SIG-M5 (cell line): ENCODE measurements at regions not wholly inside any gene's neighbourhood (a gene's known extent, or its start where the extent isn't known, plus 50 kb on each side); places are given as distances from the start of the nearest gene placed in this dataset.

Experiments used
- DNase-seq: peaks from one replicate; lab custom pipeline; 2025; lab: John Stamatoyannopoulos, UW

DNA sequence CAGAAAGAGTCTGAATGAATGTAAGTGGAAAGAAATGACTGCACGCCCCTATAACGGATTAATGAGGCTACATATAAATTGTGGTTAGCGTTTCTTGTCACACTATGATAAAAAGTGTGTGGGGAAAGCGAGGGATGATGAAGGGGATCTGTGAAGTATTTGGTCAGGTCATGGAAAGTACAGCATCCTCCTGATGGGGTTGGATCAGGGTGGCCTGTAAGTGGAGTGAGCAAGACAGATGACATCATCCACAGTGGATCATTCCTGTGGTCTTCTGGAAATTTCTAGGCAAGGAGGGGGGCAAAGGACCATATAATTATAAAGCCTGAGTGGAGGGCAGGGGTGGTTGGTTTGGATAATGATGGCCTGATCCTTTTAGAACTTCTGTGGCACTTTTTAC is 606.0 kb downstream of the INHBA start:
- no peak for DNase-seq

DNA sequence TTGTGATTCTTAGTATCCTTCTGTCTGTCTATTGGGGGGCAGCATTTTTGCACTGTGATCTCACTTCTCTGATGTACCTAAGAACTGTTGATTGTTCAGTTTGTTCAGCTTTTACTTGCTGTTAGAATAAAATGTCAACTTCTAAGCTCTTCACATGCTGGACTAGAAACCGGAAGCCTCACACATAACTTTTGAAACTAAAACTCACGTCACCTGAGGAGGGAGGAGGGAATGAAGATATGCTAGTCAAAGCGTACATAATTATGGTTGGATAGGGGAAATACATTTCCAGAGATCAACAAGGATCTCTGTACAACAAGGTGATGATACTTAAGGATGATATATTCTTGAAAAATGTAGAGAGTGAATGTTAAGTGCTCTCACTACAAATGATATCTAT is 609.7 kb downstream of the INHBA start:
- no peak for DNase-seq

DNA sequence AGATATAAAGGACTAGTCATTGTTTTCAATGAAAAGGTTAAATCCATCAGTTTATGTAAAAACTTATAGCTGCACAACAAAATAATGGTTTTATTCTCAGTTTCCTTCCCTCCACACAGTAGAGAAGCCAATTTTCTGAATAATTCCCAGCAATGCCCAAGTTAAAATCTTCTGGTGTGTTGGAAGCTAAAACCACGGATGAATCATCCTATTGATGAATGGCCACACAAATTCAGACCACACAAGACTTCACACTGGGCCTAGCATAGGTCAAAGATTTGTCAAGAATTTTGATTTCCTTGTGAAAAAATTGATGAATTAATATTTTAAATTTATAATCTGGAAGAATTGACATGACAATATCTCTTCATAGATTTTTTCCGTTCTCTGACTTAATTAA is 617.6 kb downstream of the INHBA start:
- no peak for DNase-seq

DNA sequence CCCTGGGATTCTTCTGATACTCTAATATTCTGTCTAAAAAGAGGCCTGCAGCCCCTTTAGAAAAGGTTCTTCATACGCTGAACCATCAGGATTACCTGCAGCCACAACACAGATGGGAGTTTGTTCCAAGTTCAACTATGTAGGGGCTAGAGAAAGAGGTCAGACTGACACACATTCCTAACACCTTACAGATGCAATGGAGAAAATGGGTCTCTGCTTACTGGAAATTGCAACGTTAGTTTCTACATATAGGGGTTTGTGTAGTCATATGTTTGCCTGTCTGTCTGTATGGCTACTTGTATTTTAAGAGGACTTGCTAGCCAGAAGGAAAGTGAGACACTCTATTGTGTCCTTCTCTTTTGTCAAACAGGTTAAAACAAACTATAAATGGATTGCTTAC is 618.5 kb downstream of the INHBA start:
- DNase-seq = no peak

DNA sequence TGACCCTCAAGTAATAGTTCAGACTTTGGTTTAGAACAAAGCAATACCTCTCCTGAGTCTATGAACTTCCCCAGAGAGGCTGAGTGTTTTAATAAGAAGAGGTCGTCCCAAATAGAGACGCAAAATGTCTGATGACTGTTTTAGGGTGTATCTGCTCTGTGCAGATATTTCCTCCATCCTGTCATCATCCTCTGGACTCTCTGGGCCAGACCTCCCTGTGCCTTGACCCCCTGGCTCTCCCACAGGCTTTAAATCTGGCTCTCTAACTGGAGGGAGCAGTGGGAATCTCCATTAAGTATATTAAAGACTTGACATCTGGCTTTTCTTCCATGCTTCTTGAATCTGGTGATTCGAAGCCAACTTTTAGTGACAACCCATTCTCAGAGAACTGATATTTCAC is 633.3 kb downstream of the INHBA start:
- no peak for DNase-seq

DNA sequence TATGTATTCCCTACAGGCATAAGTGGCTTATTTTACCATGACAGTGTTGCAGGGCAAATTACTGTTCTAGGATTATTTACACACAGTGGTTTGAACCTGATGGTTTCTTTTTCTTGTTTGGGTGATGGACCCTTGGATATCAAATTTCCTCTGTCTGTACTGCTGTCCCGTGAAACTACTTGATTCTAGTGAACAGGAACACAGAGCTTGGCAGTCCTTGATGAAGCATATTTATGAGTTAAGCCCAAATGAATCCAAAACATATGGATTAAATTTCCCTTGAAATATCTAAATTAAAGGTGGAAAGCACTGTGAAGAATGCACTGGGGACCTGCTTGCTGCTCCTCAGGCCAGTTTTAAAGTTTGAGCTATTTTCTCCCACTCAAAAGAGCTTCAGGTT is 635.3 kb downstream of the INHBA start:
- no peak for DNase-seq

DNA sequence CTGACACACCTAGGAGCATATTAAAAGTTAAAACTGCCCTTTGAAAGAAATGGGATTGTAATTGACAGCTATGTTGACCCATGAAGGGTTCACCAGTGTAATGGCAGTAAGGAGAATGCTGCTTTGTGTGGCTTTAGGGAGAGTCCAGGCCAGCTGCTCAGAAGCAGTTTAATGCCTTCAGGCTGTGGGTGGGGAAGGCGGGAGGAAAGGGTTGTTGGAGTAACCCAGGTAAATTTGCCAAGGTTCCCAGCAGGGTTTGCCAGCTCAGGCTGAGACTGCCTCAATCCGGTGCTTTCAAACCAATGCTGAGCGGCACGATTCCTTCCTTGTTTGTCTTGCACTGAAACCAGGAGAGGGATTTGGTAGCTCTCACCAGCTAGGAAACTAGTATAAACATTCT is 637.2 kb downstream of the INHBA start:
- DNase-seq = no peak

DNA sequence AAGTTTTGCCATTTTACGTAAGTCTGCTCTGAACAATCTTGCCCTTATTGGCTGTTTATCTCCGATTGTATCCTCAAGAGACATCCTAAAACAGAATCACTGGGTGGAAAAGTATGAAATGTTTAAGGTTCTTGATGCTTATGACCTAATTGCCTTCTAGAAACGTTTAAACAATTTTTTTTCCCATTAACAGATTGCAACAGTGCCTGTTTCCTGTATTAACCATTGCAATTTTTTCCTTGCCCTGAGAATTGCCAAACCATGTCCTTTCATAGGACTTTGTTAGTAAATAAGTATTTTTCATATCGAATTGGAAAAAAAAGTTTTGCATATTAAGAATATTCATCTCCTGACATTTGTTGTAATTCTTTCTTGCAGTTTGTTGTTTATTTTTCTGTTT is 639.8 kb downstream of the INHBA start:
- no peak for DNase-seq

DNA sequence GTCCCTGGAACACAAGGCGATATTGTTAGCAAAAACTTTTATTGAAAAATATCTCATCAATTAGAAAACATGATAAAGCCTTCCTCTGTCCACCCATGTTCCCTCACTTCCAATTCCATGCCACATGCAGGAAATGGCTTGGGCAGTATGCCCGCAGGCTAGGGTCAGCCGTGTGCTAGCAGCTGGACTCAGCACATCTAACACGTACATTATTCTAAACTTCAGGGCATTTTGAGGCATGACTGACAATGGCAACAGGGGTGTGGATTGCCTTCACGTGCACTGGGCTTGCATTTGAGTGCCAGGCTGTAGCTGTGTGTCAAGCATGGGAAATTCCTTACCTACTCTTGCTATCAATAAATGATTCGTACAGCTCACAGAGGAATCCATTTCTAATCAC is 642.1 kb downstream of the INHBA start:
- DNase-seq = no peak

DNA sequence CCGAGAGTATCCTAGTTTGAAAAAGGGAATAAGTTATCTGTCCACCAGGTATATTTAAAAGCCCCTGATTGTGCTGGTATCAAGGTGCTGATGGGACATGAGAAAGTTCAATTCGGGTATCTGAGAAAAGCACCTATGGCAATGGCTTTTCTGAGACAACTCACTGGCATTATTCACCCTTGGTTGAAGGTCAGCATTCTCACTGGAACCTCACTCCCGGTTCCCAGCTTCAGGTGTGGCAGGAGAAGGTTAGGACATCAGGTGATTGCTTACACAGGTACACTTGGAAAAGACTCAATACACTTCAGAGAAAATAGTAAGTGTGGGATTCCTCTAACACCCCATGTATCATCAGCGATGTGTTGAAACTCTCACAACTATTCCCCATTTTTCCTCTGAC is 643.1 kb downstream of the INHBA start:
- DNase-seq = no peak

DNA sequence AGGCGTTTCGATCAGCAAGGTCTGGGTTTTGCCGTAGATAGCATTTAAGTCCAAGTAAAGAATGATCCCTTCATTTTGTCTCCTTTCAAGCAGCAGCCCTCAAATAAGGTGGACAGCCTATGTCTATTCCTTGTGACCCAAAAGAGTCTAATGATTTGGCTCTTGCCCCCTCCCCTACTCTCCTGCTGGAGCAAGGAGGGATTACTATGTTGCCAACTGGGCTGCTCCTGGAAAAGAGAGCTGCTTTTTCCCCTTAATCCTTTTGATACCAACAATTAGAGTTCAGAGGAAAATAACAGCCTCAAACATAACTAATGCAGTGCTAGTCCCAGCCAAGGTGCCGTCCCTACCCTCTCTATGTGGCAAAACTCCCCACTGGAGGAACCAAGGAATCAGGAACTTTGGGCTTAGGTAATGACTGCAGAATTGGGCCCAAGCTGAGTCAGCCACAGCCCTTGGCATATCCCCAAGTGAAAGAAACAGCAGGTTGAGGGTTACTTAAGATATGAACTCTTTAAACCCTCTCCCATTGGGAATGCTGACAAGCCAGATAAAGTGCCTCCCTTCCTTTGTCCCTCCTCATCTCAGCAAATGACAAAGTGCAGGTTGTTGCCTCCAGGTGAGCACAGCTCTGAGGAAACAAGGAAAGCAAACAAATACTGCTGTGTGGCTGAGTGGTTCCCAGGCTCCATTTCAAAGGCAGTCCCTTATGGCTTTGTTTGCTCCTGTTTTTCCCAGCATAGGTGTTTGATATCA is 643.7 kb downstream of the INHBA start:
- DNase-seq = no peak

DNA sequence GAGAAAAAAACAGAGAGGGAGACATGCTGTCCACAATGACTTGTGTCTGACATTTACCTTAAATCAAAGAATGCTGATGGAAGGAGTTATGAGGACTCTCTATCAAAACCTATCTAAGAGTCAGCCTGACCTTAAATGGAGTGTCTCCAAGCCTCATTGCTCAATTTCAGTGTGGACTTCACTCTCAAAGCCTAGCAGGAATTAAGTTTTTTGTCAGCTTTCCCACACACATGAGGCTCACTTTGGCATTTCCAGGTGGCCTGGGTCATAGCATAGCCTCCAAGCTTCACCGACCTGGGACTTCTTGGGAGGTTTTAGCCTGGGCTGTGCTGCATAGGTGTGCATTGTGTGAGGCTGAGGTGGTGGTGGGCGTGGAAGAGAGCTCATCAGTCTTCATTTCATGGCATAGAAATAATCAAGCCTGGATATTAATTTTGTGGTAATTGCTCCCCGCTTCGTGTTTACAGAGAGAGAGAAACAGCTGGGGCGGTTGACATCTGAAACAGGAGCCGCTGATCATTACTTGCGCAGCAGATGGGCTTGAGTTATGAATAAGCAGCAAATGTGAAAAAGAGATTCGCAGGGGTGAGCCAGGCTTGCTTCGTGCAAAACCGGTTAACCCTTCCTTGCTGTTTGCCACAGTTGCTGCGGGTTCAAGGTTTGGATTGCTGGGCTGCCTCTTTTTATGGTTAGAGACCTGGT is 647.8 kb downstream of the INHBA start:
- DNase-seq = no peak

DNA sequence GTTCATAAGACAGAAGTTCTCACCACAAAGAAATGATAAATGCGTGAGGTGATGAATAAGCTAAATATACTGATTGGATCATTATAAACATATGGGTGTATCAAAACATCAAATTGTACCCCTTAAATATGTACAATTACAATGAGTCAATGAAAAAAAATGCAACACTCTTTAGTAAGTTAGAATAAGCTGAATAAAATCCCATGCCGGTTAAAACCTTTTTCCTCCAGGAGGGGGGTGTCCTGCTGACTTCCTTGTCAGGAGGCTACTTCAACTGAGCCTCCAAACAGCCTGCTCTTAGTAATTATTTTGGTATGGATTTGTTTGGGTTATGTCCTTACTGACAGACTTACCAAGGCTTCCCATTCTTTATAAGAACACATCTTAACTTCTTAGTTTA is 649.1 kb downstream of the INHBA start:
- DNase-seq = no peak

DNA sequence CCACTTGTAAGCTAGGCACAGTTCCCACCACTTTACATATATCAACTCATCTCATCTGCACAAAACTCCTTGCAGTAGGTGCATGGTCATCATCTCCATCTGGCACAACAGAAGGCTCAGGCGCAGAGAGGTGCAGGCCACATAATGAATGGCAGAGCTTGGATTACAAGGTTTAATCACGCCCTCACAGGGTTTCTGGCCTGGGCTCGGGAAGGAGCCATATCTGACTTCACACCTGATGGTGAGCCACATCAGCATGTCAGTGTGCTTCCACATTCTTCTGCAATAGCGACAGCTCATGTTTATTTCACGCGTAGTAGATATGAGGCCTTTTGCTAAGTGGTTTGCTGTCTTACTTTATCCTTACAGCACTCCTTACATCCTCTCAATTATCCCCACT is 650.2 kb downstream of the INHBA start:
- DNase-seq = no peak

DNA sequence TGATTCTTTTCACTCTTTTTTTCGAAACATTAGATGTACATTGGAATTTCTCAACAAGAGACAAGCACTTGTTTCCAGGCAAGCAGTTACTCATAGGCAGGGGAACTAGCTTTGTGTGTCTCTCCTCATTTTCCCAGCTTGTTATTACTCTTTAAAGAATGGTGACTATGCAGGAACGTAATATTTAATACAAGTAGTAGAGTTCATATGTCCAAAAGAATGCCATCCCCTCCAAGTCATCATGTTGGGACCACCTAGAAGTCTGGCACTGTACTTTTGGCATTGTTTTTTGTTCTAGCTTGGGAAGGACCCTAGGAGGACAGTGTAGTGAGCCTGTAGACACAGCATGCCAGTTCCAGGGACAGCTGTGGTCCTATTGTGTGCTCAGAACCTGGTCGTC is 650.7 kb downstream of the INHBA start:
- no peak for DNase-seq

DNA sequence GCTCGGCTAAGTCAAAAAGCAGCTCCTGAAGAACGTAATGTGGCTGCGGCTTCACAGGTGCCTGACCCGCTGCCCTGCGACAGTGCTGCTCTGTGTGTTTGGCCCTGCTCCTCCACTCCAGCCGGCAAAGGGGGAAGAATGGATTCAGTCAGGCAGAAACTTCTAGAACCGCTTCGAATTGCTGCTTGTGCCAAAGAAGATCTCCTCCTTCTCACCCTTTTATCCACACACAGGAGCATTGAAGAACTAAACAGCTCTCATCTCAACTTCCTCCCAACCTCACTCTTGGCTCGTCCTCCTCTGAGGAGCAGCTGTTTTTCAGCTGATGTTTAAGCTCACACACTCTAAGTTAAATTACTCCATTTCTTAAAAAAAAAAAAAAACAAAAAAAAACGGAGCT is 651.4 kb downstream of the INHBA start:
- no peak for DNase-seq

DNA sequence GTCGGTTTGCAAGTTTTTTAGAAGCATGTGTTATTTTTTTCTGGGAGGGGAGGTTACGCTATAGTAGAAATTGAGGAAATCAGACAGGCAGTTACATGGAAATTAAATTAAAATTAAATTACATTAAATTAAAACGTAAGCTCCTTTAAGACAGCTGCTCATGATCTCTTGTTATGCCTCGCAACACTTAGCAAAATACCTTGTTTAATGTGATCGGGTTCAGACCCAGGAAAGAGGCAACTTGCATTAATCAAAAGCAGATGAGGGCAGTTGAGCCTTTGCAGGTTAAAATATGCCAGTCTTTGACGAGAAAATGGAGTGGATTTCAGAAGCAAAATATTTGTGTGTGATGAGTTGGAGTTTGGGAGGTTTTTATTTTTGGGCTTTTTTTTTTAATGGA is 651.8 kb downstream of the INHBA start:
- DNase-seq = no peak

DNA sequence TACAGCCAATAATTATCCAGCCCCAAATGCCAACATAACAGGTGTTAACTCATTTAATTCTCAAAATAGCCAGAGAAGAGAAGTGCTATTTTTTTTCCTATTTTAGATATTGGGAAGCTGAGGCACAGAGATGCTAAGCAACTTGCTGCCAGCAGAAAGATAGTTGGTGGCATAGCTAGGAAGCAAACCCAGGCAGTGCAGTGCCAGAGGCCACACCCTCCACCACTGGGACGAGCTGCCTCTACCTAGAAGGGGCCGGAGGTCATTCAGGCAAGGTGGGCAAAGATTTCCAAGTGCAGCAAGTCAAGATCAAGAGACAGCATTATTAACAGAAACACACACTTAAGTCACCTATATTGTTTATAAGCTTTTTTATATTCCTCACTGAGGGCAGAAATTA is 654.1 kb downstream of the INHBA start:
- DNase-seq = no peak

DNA sequence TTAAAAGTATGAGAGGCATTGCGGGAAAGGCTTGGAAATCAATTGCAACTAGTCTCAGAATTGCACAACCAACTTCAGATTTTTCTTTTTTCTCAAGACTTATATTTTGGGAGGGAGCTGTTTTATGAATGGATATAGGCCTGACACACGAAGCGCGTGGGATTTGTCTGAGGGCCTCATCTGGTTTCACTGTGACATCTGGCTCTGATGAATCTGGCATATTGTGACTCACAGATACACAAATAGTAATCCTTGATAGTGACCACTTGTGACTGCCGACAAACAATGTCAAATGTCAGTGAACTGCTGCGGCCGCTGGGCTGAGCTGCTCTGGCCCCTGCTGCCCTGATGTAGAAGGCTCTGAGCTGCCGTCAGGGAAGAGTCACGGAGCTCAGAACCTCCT is 655.1 kb downstream of the INHBA start:
- DNase-seq = no peak

DNA sequence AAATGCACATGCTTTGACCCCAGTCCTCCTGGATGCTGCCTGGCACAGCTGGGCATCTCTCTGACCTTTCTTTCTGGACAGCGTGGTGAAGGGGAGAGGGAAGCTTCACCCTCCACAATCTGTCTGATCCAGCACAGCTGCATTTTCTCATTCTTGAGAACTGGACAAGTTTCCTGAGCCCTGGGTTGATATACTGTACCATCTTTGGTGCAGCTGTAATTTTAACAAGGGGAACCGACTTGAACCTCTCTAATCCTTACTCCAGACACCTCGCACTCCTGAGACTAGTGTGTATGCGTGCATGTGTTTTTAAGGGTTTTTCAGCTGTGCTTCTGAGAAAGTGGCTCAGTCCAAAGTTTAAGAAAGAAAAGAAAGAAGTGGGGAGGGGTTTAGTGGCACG is 655.7 kb downstream of the INHBA start:
- no peak for DNase-seq

DNA sequence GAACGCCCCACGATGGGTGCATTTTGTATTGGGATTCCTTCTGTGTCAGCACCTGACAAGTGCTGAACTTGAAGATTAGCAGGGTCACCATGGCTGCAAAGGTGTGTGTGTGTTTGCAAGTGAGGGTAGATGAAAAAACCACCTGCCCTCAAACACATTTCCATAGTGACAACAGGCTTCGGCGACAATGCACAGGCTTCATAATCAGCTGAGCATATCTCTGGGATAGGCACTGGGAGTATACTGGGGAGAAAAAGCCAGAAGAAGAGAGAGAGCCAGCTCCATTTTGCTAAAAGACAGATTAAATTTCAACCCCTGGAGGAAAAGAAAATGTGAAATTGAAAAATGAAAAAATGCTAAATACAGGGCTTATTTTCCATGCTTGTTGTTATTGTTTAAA is 656.1 kb downstream of the INHBA start:
- DNase-seq = no peak

DNA sequence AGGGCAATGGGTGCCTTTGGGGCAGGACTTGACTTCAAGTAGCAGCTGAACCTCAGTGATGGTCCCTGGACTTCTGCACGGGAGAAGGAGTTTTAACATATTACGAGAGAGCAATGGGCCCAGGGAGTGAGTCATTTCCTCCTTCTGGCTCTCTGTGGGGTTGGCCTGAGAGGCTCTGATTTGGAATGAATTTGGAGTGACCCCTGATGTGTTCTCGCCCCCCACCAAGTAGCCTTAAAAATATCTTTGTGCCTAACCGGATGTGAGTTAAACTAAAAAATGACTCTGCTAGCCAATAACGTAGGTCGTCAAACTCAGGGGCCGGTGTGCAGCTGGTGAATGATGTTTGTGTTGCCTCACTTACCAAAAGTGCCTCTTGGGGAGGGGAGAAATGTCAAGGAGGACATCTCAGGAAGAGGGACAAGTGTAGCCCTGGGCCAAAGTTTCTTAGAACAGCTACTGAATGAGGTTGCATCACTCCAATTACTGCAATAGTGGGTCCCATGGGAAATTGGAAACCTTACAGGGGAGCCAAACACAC is 656.6 kb downstream of the INHBA start:
- DNase-seq = no peak

DNA sequence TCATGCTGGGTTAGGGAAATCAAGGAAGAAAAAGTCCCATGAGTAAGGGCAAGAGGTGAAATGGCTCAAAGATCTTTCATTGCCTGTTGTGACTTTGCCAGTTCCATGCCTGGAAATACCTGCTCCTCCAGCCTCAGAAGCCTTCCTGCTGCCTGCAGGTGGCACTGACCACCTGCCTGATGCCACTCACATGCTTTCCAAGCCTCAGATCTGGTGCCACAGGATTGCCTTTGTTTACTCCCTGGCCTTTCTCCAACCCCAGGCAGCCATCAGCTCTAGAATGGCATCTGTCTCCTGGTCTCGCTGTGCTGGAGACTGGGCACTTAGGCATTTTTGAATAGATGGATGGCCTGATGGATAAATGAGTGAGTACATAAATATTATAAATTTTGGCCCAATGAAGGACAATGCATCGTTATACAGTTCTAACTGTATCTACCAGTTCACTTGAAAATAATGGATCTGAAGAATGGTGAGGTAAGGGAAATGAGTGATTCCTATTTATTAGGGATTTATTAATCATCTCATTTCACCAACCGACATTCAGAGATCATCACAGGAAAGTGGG is 657.2 kb downstream of the INHBA start:
- DNase-seq = no peak
